H1 (cell line): ENCODE measurements at regions not wholly inside any gene's neighbourhood (a gene's known extent, or its start where the extent isn't known, plus 50 kb on each side); places are given as distances from the start of the nearest gene placed in this dataset.

Experiments
- CTCF ChIA-PET: fragments of 300-600 bp; sonication (Branson Sonifier 250); formaldehyde crosslinking; loops from one replicate; lab custom pipeline; 2021; ENCODE audit not compliant: partially characterized antibody; lab: Charles Lee
- POLR2A ChIA-PET: fragments of 300-600 bp; sonication (Branson Sonifier 250); formaldehyde crosslinking; loops from one replicate; lab custom pipeline; 2021; ENCODE audit warnings: inconsistent platforms; ENCODE audit not compliant: partially characterized antibody; lab: Charles Lee
- DNase-seq, 2 experiments: peaks; one replicate each; pipeline versions ENCODE4 v3.0.0 to v3.0.0-alpha.2; 2010 to 2022; ENCODE audit warnings: low spot score in 2 of 2, low read depth in 1 of 2, mixed read lengths in 1 of 2
- FAIRE-seq: peaks from 2 replicates; lab custom pipeline; 2011; peaks lifted over from hg19 to GRCh38; lab: Jason Lieb, UNC
- H2AFZ ChIP-seq: 2 replicates; pipeline ENCODE4 v1.8.1; 2012; ENCODE audit warnings: low read length, inconsistent platforms
- H2AK5ac ChIP-seq: 2 replicates; pipeline ENCODE4 v1.6.1; 2013; ENCODE audit warnings: low read depth, low read length
- H2BK120ac ChIP-seq: replicated peaks from 2 replicates; pipeline ENCODE3; 2013; ENCODE audit warnings: low read depth, low read length, inconsistent platforms
- H2BK12ac ChIP-seq: 2 replicates; pipeline ENCODE4 v1.6.1; 2013; ENCODE audit warnings: low read depth, low read length
- H2BK15ac ChIP-seq: 2 replicates; pipeline ENCODE4 v1.6.1; 2013; ENCODE audit warnings: low read length
- H2BK20ac ChIP-seq: 2 replicates; pipeline ENCODE4 v1.6.1; 2013; ENCODE audit warnings: low read length
- H2BK5ac ChIP-seq: 2 replicates; pipeline ENCODE4 v1.6.1; 2013; ENCODE audit warnings: low read depth, low read length
- H3K14ac ChIP-seq: 2 replicates; pipeline ENCODE4 v1.6.1; 2013; ENCODE audit warnings: inconsistent platforms; ENCODE audit not compliant: insufficient read length
- H3K18ac ChIP-seq: 2 replicates; pipeline ENCODE4 v1.6.1; 2013; ENCODE audit warnings: low read length; ENCODE audit errors: extremely low read depth
- H3K23ac ChIP-seq: 2 replicates; pipeline ENCODE4 v1.6.1; 2013; ENCODE audit warnings: inconsistent platforms; ENCODE audit not compliant: insufficient read length
- H3K23me2 ChIP-seq: 2 replicates; pipeline ENCODE4 v1.6.1; 2013; ENCODE audit warnings: low read depth, low read length
- H3K27ac ChIP-seq: 2 replicates; pipeline ENCODE4 v1.6.1; 2011; ENCODE audit warnings: low read depth, low read length, inconsistent platforms
- H3K27me3 ChIP-seq, 4 experiments: replicated peaks in 1 of 4; 1 replicate in 1 of 4; 2 replicates in 3 of 4; pipeline versions ENCODE4 v1.6.1 to v1.8.1; 2011 to 2013; ENCODE audit warnings: low read length in 3 of 4, mild to moderate bottlenecking in 3 of 4, inconsistent platforms in 2 of 4, mixed read lengths in 2 of 4, moderate library complexity in 1 of 4; ENCODE audit not compliant: control insufficient read depth in 3 of 4, insufficient read depth in 3 of 4; ENCODE audit errors: extremely low read depth in 1 of 4
- H3K36me3 ChIP-seq, 4 experiments: 2 replicates each; pipeline versions ENCODE4 v1.6.1 to v1.8.1; 2011 to 2013; ENCODE audit warnings: mild to moderate bottlenecking in 4 of 4, low read length in 3 of 4, moderate library complexity in 2 of 4, control low read depth in 1 of 4, inconsistent platforms in 1 of 4; ENCODE audit not compliant: insufficient read depth in 4 of 4, control insufficient read depth in 2 of 4
- H3K4ac ChIP-seq: replicated peaks from 2 replicates; pipeline ENCODE3; 2013; ENCODE audit warnings: low read length, low read depth, mixed read lengths, inconsistent platforms; ENCODE audit not compliant: insufficient read length
- H3K4me1 ChIP-seq, 4 experiments: replicated peaks in 1 of 4; 1 replicate in 1 of 4; 2 replicates in 3 of 4; pipeline versions ENCODE4 v1.6.1 to v1.8.1; 2011 to 2013; ENCODE audit warnings: low read length in 3 of 4, inconsistent platforms in 2 of 4, mixed read lengths in 1 of 4; ENCODE audit not compliant: insufficient read depth in 4 of 4, control insufficient read depth in 3 of 4
- H3K4me2 ChIP-seq, 2 experiments: 2 replicates each; pipeline versions ENCODE4 v1.6.1 to v1.8.1; 2011 to 2013; ENCODE audit warnings: low read depth in 2 of 2, low read length in 2 of 2, control low read depth in 1 of 2, inconsistent platforms in 1 of 2, mild to moderate bottlenecking in 1 of 2; ENCODE audit not compliant: insufficient read depth in 1 of 2
- H3K4me3 ChIP-seq, 4 experiments: fragments of 200-600, 300-600 bp in 1 of 4; sonication (generic), shearing (Covaris generic), sonication (Bioruptor Twin) in 1 of 4; 2 replicates each; pipeline versions ENCODE4 v1.5.1 to v1.8.1; 2011 to 2016; ENCODE audit warnings: low read length in 4 of 4, low read depth in 3 of 4, control low read depth in 2 of 4, inconsistent platforms in 2 of 4, mild to moderate bottlenecking in 2 of 4, mixed read lengths in 1 of 4, moderate library complexity in 1 of 4; ENCODE audit not compliant: insufficient read depth in 2 of 4; ENCODE audit errors: extremely low read depth in 1 of 4
- H3K56ac ChIP-seq: replicated peaks from 2 replicates; pipeline ENCODE3; 2013; ENCODE audit warnings: low read depth, mild to moderate bottlenecking, mixed read lengths, low read length, inconsistent platforms; ENCODE audit not compliant: insufficient read length
- H3K79me1 ChIP-seq: 2 replicates; pipeline ENCODE4 v1.6.1; 2013; ENCODE audit warnings: low read depth, low read length, control low read depth
- H3K79me2 ChIP-seq, 2 experiments: 2 replicates each; pipeline versions ENCODE4 v1.6.1 to v1.8.1; 2012 to 2013; ENCODE audit warnings: low read length in 2 of 2, mild to moderate bottlenecking in 2 of 2, inconsistent platforms in 1 of 2; ENCODE audit not compliant: insufficient read depth in 2 of 2, control insufficient read depth in 1 of 2
- H3K9ac ChIP-seq, 4 experiments: replicated peaks in 1 of 4; 1 replicate in 1 of 4; 2 replicates in 3 of 4; pipeline versions ENCODE4 v1.6.1 to v1.8.1; 2011 to 2013; ENCODE audit warnings: low read depth in 3 of 4, low read length in 3 of 4, control low read depth in 2 of 4, mild to moderate bottlenecking in 2 of 4, moderate library complexity in 2 of 4, inconsistent platforms in 1 of 4; ENCODE audit errors: extremely low read depth in 1 of 4
- H3K9me3 ChIP-seq, 2 experiments: 2 replicates each; pipeline versions ENCODE4 v1.6.1 to v1.8.1; 2012 to 2013; ENCODE audit warnings: mild to moderate bottlenecking in 2 of 2, moderate library complexity in 2 of 2, control low read depth in 1 of 2, inconsistent platforms in 1 of 2, low read depth in 1 of 2, low read length in 1 of 2, mixed read lengths in 1 of 2; ENCODE audit not compliant: insufficient read depth in 2 of 2
- H4K20me1 ChIP-seq, 2 experiments: replicated peaks in 1 of 2; 2 replicates each; pipeline versions ENCODE3 to v1.8.1; 2011 to 2013; ENCODE audit warnings: inconsistent platforms in 2 of 2, low read length in 2 of 2, mild to moderate bottlenecking in 1 of 2; ENCODE audit not compliant: insufficient read depth in 2 of 2, control insufficient read depth in 1 of 2
- H4K5ac ChIP-seq: 2 replicates; pipeline ENCODE4 v1.6.1; 2013; ENCODE audit warnings: low read length, low read depth, mixed read lengths, inconsistent platforms; ENCODE audit not compliant: insufficient read length
- H4K8ac ChIP-seq: 2 replicates; pipeline ENCODE4 v1.8.0; 2013; ENCODE audit warnings: mild to moderate bottlenecking, moderate library complexity, low read length, inconsistent platforms; ENCODE audit not compliant: insufficient read depth; ENCODE audit errors: extremely low read depth
- H4K91ac ChIP-seq: replicated peaks from 2 replicates; pipeline ENCODE3; 2013; ENCODE audit warnings: low read length, mixed read lengths, inconsistent platforms; ENCODE audit not compliant: insufficient read length
- CBX8 ChIP-seq: fragments of 300-800, 300-1000 bp; sonication (generic); IDR thresholded peaks from 2 replicates; pipeline ENCODE4 v1.7.1; 2016; ENCODE audit warnings: low read depth, low read length, borderline replicate concordance
- CEBPB ChIP-seq: IDR thresholded peaks from 2 replicates; pipeline ENCODE4 v1.6.1; 2012; ENCODE audit warnings: low read depth, low read length
- CREB1 ChIP-seq: IDR thresholded peaks from 2 replicates; pipeline ENCODE4 v1.6.1; 2012; ENCODE audit warnings: inconsistent platforms
- NRF1 ChIP-seq: IDR thresholded peaks from 2 replicates; pipeline ENCODE4 v1.6.1; 2011; ENCODE audit warnings: mild to moderate bottlenecking, low read depth, low read length, improper control_type of control experiment
- POU5F1 ChIP-seq: IDR thresholded peaks from 2 replicates; pipeline ENCODE4 v1.6.1; 2011; ENCODE audit warnings: low read depth, mild to moderate bottlenecking, low read length, moderate library complexity
- SRF ChIP-seq: IDR thresholded peaks from 2 replicates; pipeline ENCODE4 v1.6.1; 2011; ENCODE audit warnings: mild to moderate bottlenecking, low read depth, low read length, moderate library complexity
- USF2 ChIP-seq: IDR thresholded peaks from 2 replicates; pipeline ENCODE4 v1.6.1; 2011; ENCODE audit warnings: low read length, improper control_type of control experiment
- WGBS, 2 experiments: shearing (Covaris generic) in 1 of 2; methylation state at CpG; one replicate each; pipeline versions ENCODE4 v1.1.6 to v1.1.7; 2013 to 2015; ENCODE audit warnings: low lambda C conversion rate in 2 of 2, mixed read lengths in 2 of 2, inconsistent platforms in 1 of 2, low coverage in 1 of 2, missing lambda C conversion rate in 1 of 2; ENCODE audit not compliant: insufficient replicate concordance in 2 of 2, insufficient coverage in 1 of 2, insufficient read length in 1 of 2; ENCODE audit errors: extremely low coverage in 1 of 2, missing lambda C conversion rate in 1 of 2; 5-methylcytosine and 5-hydroxymethylcytosine counted together

- POLR2A ChIA-PET, result no interaction called here
- Histone ChIP-seq H4K91ac (no peak overlapping the region), H3K23ac (no peak overlapping the region), H2AFZ (no peak overlapping the region), H4K8ac (no peak overlapping the region), H4K5ac (no peak overlapping the region), H3K79me1 (no peaks in the 10 kb centered on the region), H3K36me3 (no peaks in the 10 kb centered on the region), H3K4ac (no peak overlapping the region), H3K4me2 (no peak overlapping the region), H4K20me1 (peaks cover 0 to 4% of the 10 kb centered on the region in 2 experiments), H2BK12ac (no peak overlapping the region), H2BK5ac (no peak overlapping the region), H3K9me3 (no peaks in the 10 kb centered on the region), H3K4me1 (no peaks in the 10 kb centered on the region), H3K56ac (no peak overlapping the region), H2AK5ac (no peak overlapping the region), H3K4me3 (no peak overlapping the region), H3K79me2 (no peaks in the 10 kb centered on the region), H3K27ac (no peak overlapping the region), H3K27me3 (no peaks in the 10 kb centered on the region), H2BK20ac (no peak overlapping the region), H3K9ac (no peak overlapping the region), H3K18ac (no peak overlapping the region), H2BK15ac (no peak overlapping the region), H3K14ac (no peak overlapping the region), H2BK120ac (no peak overlapping the region), H3K23me2 (no peaks in the 10 kb centered on the region)
- no peak for DNase-seq
- 96% methylated on average over 4 of the region's 4 CpGs; no CpG with 5 or more reads in 1 of the 2 experiments for WGBS, 2 experiments
- FAIRE-seq, result no peak
- no peak for TF ChIP-seq CREB1
- TF ChIP-seq CEBPB, result no peak
- no peak for TF ChIP-seq USF2
- TF ChIP-seq CBX8, result no peak
- no peak for TF ChIP-seq SRF
- TF ChIP-seq POU5F1, result no peak
- no peak for TF ChIP-seq NRF1
- CTCF ChIA-PET, result interaction anchor here (0.6 kb wide), 1 partner anchor 129 kb away, joined by 3 read pairs; no protein-coding TSS in a partner anchor
Observed at GRCh38 chr22:47768027-47768426, 1005.6 kb downstream of the TBC1D22A start.
